HFFc6 (cell line): ENCODE measurements at regions not wholly inside any gene's neighbourhood (a gene's known extent, or its start where the extent isn't known, plus 50 kb on each side); places are given as distances from the start of the nearest gene placed in this dataset.

ENCODE experiments used
- DNase-seq: peaks from one replicate; pipeline ENCODE4 v3.0.0-alpha.2; 2018
- H3K27ac Mint-ChIP-seq: 2 replicates; pipeline ENCODE4 v1.8.0; 2020; ENCODE audit warnings: mild to moderate bottlenecking, mixed read lengths
- H3K27me3 Mint-ChIP-seq: 2 replicates; pipeline ENCODE4 v1.8.0; 2021; ENCODE audit warnings: mild to moderate bottlenecking, moderate library complexity, mixed read lengths; ENCODE audit not compliant: insufficient read depth
- H3K36me3 Mint-ChIP-seq: 2 replicates; pipeline ENCODE4 v1.8.0; 2021; ENCODE audit warnings: low read depth, mixed read lengths
- H3K4me1 Mint-ChIP-seq: 2 replicates; pipeline ENCODE4 v1.8.0; 2020; ENCODE audit warnings: low read depth, mixed read lengths
- H3K4me3 Mint-ChIP-seq: 2 replicates; pipeline ENCODE4 v1.8.0; 2020; ENCODE audit warnings: mild to moderate bottlenecking, moderate library complexity, mixed read lengths
- H3K9me3 Mint-ChIP-seq: 2 replicates; pipeline ENCODE4 v1.8.0; 2020; ENCODE audit warnings: mild to moderate bottlenecking, mixed read lengths
- TF ChIP-seq, protein P1 (sequence below): fragments of 200-600 bp; sonication (generic); IDR thresholded peaks from 2 replicates; pipeline ENCODE4 v1.5.0; 2021; ENCODE audit warnings: antibody characterized with exemption, mild to moderate bottlenecking

DNA sequence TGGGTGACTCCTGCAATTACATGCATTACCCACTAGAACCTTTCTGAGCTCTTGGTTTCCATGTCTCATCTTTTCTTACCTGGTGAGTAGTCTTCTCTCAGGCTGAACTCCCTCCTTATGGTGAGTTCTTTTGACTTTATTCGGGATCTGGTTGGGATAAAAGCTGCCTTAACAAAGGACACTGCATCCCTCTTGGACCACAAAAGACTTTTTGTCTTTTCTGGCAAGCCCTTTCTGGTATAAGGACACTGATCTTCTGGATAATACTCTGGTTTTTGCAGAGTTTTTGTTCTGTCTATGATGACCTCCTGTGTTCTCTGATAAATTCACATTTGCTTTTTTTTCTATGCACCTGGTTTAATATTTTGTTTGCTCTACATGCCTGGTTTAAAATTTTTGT lies 66.7 kb downstream of the SLITRK1 start:
- no peak overlapping the region for H3K27ac Mint-ChIP-seq
- peaks cover 15% of the 10 kb centered on the region for H3K36me3 Mint-ChIP-seq
- H3K27me3 Mint-ChIP-seq: no peaks in the 10 kb centered on the region; the same call in 1 of the 2 replicates
- H3K4me1 Mint-ChIP-seq: peaks cover 27% of the 10 kb centered on the region
- H3K4me3 Mint-ChIP-seq: no peak overlapping the region
- H3K9me3 Mint-ChIP-seq: peaks cover 12% of the 10 kb centered on the region
- TF ChIP-seq, protein P1, sequence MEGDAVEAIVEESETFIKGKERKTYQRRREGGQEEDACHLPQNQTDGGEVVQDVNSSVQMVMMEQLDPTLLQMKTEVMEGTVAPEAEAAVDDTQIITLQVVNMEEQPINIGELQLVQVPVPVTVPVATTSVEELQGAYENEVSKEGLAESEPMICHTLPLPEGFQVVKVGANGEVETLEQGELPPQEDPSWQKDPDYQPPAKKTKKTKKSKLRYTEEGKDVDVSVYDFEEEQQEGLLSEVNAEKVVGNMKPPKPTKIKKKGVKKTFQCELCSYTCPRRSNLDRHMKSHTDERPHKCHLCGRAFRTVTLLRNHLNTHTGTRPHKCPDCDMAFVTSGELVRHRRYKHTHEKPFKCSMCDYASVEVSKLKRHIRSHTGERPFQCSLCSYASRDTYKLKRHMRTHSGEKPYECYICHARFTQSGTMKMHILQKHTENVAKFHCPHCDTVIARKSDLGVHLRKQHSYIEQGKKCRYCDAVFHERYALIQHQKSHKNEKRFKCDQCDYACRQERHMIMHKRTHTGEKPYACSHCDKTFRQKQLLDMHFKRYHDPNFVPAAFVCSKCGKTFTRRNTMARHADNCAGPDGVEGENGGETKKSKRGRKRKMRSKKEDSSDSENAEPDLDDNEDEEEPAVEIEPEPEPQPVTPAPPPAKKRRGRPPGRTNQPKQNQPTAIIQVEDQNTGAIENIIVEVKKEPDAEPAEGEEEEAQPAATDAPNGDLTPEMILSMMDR: 0 out of 2 replicates have a peak, but pooled peaks have one; percentile 7
- DNase-seq: no peak

DNA sequence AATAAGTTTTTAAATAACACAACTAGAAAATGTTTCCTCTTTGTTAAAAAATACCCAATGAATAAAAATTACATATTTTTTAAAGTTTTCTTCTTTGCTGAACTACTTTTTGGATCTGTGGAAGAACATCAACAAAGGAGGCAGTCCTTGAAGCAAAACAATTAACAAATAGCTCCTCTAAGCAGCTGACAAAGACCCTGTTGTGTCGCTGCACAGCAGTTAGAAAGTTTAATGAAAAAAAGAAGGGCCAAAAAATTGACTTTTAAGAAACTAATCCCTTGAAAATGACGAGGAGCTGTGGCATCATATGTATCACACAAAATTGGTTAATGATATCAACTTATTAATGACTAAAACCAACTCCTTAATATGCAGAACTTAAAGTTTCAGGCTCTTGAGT lies 72.1 kb downstream of the SLITRK1 start:
- no peak overlapping the region for H3K27ac Mint-ChIP-seq
- H3K4me3 Mint-ChIP-seq: no peak overlapping the region
- TF ChIP-seq, protein P1: no peak
- H3K9me3 Mint-ChIP-seq: peaks cover 4% of the 10 kb centered on the region; the same call in 1 of the 2 replicates
- H3K36me3 Mint-ChIP-seq: peaks cover 11% of the 10 kb centered on the region
- peaks cover 12% of the 10 kb centered on the region; the same call in 1 of the 2 replicates for H3K4me1 Mint-ChIP-seq
- no peak for DNase-seq
- no peaks in the 10 kb centered on the region; the same call in 1 of the 2 replicates for H3K27me3 Mint-ChIP-seq

DNA sequence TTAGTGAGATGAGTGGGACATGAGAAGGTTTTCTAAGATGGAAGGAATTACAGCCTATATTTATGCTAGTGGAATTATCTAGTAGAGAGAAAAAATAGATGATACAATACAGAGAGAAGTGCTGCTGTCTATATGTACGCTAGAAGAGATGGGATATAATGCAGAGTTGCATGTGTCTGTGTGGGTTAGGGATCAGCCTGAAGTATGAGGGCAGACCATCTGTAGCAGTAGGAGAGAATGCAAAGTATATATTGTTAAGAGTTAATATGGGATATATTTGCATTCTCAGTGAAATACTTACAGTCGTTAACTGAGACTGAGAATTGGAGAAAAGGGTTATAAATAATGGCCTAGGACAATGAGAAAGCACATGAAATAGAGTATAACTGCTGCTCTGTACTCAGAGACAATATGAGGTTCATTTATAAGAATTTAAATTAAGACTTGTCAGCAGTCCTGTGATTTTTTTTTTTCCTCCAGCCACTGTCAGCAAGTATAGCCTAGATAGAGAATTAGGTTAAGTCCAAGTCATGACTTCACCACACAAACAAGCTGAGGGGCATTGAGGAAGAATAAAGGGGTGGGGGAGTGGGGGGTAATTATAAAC lies 77.8 kb downstream of the SLITRK1 start:
- Mint-ChIP-seq H3K27me3 (no peaks in the 10 kb centered on the region), H3K36me3 (peaks cover 9% of the 10 kb centered on the region; the same call in 1 of the 2 replicates), H3K27ac (no peak overlapping the region), H3K9me3 (no peaks in the 10 kb centered on the region), H3K4me1 (peaks cover 8% of the 10 kb centered on the region), H3K4me3 (no peak overlapping the region)
- TF ChIP-seq, protein P1: no peak
- no peak for DNase-seq

DNA sequence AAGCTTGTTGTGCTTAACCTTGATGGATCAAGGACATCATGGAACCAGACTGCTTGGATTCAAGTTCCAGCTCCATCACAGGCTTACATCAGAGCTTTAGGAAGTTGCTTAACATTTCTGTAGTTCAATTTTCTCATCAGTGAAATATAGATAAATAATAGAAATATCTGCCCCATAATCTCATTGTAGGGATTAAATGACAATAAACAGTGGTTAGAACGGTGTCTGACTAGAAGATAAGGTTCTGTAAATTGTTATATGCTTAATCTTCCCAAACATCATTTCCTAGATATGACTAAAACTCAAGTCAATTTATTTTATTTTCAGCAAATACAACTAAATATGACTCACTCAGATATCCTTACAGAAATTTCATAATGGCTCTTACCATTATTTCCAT lies 83.5 kb downstream of the SLITRK1 start:
- peaks cover 3% of the 10 kb centered on the region; the same call in 1 of the 2 replicates for H3K9me3 Mint-ChIP-seq
- H3K27me3 Mint-ChIP-seq: no peaks in the 10 kb centered on the region
- peaks cover 9% of the 10 kb centered on the region; the same call in 1 of the 2 replicates for H3K36me3 Mint-ChIP-seq
- DNase-seq: no peak
- no peak overlapping the region for H3K27ac Mint-ChIP-seq
- H3K4me3 Mint-ChIP-seq: no peak overlapping the region
- peaks cover 31% of the 10 kb centered on the region for H3K4me1 Mint-ChIP-seq
- TF ChIP-seq, protein P1: no peak

DNA sequence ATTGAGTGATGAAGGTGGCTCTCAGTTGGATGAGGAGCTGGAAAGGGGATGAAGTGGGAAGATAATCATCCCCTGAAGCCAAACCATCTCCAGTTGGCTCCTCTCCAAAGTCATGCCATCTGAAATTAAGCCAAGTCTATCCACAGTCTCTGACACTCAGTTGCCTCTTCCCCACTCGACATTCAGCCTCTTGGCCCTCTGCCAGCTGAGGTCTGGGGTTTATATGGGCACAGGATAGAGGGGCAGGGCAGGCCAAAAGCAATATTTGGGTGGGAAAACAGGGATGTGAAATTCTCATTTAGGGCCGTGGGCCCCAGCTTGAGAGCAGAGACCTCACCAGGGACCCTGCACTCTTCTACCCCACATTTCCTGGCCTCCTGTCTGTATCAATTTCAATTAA lies 85.9 kb downstream of the SLITRK1 start:
- DNase-seq: no peak
- TF ChIP-seq, protein P1: no peak
- H3K4me1 Mint-ChIP-seq: peaks cover 31% of the 10 kb centered on the region
- H3K27ac Mint-ChIP-seq: no peak overlapping the region
- no peaks in the 10 kb centered on the region for H3K27me3 Mint-ChIP-seq
- no peak overlapping the region for H3K4me3 Mint-ChIP-seq
- no peaks in the 10 kb centered on the region for H3K36me3 Mint-ChIP-seq
- H3K9me3 Mint-ChIP-seq: peaks cover 3% of the 10 kb centered on the region; the same call in 1 of the 2 replicates
